Neural progenitor cell (in vitro differentiated cells): ENCODE measurements at regions not wholly inside any gene's neighbourhood (a gene's known extent, or its start where the extent isn't known, plus 50 kb on each side); places are given as distances from the start of the nearest gene placed in this dataset.

ENCODE experiments used
- CTCF ChIP-seq: fragments of 200-600 bp; sonication (generic); IDR thresholded peaks from 2 replicates; pipeline ENCODE4 v1.5.1; 2017; ENCODE audit warnings: antibody characterized with exemption, mild to moderate bottlenecking
- EZH2 ChIP-seq: fragments of 200-600 bp; sonication (generic); IDR thresholded peaks from 2 replicates; pipeline ENCODE4 v1.6.1; 2017; ENCODE audit warnings: antibody characterized with exemption, mild to moderate bottlenecking, moderate library complexity
- EZH2phosphoT487 ChIP-seq: fragments of 200-600 bp; sonication (generic); IDR thresholded peaks from 2 replicates; pipeline ENCODE4 v1.6.1; 2017; ENCODE audit warnings: antibody characterized with exemption

GRCh38 chr4:65789805-65790204 is 119.5 kb upstream of the EPHA5 start:
- no peak for TF ChIP-seq CTCF
- no peak for TF ChIP-seq EZH2
- no peak for TF ChIP-seq EZH2phosphoT487
